ENCODE measurements at regions not wholly inside any gene's neighbourhood (a gene's known extent, or its start where the extent isn't known, plus 50 kb on each side); places are given as distances from the start of the nearest gene placed in this dataset.

DNA sequence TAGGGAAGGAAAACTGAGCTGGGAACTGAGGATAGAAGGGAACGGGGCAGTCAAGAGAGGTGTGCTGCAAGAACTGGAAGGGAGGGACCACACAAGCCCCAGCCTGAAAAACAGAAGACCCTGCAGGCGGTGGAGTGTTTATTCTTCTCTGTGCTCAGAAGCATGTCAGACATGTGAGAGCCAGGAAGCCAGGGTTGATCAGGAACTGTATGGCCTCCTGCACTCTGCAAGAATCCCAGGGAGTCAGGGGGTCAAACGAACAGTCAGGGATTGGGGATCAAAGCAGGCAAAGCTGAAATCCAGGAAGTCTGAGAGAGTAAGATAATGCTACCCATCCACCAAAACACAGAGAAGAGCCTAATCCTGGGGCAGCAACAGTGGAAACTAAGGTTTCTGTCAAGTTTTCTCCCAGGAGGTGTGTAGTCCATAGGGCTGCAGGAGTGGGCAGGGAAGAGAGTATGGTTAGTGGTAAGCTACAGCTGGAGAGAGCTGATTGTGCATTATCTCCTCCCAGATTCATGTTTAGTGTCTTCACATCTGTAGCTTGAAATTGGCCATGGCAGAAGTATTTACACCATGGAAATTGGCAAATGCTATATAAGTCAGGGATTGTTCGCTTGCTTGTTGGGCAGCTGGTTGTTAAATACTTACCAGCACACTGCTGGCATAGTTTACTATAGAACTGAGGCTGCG lies 115.4 kb upstream of the SLC44A1 start:
- TF ChIP-seq POLR2A (IDR thresholded peaks at IDR 0.05; ENCODE audit: low read depth): no peak
- TF ChIP-seq, protein P1, sequence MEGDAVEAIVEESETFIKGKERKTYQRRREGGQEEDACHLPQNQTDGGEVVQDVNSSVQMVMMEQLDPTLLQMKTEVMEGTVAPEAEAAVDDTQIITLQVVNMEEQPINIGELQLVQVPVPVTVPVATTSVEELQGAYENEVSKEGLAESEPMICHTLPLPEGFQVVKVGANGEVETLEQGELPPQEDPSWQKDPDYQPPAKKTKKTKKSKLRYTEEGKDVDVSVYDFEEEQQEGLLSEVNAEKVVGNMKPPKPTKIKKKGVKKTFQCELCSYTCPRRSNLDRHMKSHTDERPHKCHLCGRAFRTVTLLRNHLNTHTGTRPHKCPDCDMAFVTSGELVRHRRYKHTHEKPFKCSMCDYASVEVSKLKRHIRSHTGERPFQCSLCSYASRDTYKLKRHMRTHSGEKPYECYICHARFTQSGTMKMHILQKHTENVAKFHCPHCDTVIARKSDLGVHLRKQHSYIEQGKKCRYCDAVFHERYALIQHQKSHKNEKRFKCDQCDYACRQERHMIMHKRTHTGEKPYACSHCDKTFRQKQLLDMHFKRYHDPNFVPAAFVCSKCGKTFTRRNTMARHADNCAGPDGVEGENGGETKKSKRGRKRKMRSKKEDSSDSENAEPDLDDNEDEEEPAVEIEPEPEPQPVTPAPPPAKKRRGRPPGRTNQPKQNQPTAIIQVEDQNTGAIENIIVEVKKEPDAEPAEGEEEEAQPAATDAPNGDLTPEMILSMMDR (IDR thresholded peaks at IDR 0.05): no peak

All from esophagus muscularis mucosa (tissue), 3 donors.